Glutamatergic neuron (in vitro differentiated cells): ENCODE measurements at regions not wholly inside any gene's neighbourhood (a gene's known extent, or its start where the extent isn't known, plus 50 kb on each side); places are given as distances from the start of the nearest gene placed in this dataset.

Experiments used
- DNase-seq: peaks from one replicate; pipeline ENCODE4 v3.0.0; 2022
- H3K27ac Mint-ChIP-seq: one replicate; pipeline ENCODE4 v1.8.0; 2020; ENCODE audit warnings: mild to moderate bottlenecking, mixed read lengths, inconsistent platforms; ENCODE audit not compliant: unreplicated experiment
- H3K27me3 Mint-ChIP-seq: one replicate; pipeline ENCODE4 v1.8.0; 2020; ENCODE audit warnings: mild to moderate bottlenecking, moderate library complexity, mixed read lengths, inconsistent platforms; ENCODE audit not compliant: unreplicated experiment
- H3K36me3 Mint-ChIP-seq: one replicate; pipeline ENCODE4 v1.8.0; 2020; ENCODE audit warnings: mild to moderate bottlenecking, mixed read lengths, inconsistent platforms; ENCODE audit not compliant: unreplicated experiment
- H3K4me1 Mint-ChIP-seq: one replicate; pipeline ENCODE4 v1.8.0; 2020; ENCODE audit warnings: mild to moderate bottlenecking, low read depth, mixed read lengths, inconsistent platforms; ENCODE audit not compliant: unreplicated experiment
- H3K4me3 Mint-ChIP-seq: one replicate; pipeline ENCODE4 v1.8.0; 2020; ENCODE audit warnings: mild to moderate bottlenecking, mixed read lengths, inconsistent platforms; ENCODE audit not compliant: unreplicated experiment
- H3K9me3 Mint-ChIP-seq: one replicate; pipeline ENCODE4 v1.8.0; 2020; ENCODE audit warnings: mild to moderate bottlenecking, moderate library complexity, mixed read lengths, inconsistent platforms; ENCODE audit not compliant: unreplicated experiment
- TF ChIP-seq, protein P1 (sequence below): fragments of 200-600 bp; sonication (generic); IDR thresholded peaks from one replicate; pipeline ENCODE4 v1.5.0; 2021; ENCODE audit not compliant: partially characterized antibody, unreplicated experiment

DNA sequence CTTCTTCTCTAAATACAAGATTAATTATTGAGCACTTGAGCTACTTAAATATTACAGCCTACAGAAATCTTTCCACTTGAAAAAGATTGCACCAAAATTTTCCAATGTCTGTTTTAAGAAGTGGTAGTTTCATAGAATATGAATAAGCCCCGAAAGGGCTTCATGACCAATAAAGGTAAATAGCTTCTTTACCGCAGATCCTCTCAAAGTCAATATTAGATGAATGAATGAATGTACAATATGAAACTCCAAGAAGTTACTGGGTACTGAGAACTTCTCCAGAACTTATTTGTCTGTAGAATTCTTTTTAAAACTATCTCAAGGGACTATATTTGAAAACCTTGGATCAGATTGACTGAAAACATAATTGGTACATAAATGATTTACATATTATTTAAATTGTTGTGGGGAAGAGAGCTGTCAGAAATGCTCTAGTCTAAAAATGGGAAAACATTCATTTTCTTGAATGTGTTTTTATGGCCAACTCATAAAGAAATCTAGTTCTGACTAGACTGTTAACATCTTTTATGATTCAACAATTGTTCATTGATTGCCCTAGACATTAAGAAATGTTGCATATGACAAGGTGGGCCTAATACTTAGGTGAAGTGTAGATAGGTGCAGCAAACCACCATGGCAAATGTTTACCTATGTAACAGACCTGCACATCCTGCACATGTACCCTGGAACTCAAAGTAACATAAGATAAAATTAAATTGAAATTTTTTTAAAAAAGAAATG is 227.0 kb downstream of the SPRY2 start:
- no peak overlapping the region for H3K4me3 Mint-ChIP-seq
- no peaks in the 10 kb centered on the region for H3K36me3 Mint-ChIP-seq
- TF ChIP-seq, protein P1, sequence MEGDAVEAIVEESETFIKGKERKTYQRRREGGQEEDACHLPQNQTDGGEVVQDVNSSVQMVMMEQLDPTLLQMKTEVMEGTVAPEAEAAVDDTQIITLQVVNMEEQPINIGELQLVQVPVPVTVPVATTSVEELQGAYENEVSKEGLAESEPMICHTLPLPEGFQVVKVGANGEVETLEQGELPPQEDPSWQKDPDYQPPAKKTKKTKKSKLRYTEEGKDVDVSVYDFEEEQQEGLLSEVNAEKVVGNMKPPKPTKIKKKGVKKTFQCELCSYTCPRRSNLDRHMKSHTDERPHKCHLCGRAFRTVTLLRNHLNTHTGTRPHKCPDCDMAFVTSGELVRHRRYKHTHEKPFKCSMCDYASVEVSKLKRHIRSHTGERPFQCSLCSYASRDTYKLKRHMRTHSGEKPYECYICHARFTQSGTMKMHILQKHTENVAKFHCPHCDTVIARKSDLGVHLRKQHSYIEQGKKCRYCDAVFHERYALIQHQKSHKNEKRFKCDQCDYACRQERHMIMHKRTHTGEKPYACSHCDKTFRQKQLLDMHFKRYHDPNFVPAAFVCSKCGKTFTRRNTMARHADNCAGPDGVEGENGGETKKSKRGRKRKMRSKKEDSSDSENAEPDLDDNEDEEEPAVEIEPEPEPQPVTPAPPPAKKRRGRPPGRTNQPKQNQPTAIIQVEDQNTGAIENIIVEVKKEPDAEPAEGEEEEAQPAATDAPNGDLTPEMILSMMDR: no peak
- H3K9me3 Mint-ChIP-seq: no peaks in the 10 kb centered on the region
- H3K4me1 Mint-ChIP-seq: peaks cover 19% of the 10 kb centered on the region
- H3K27ac Mint-ChIP-seq: no peak overlapping the region
- no peak for DNase-seq
- peaks cover 1% of the 10 kb centered on the region for H3K27me3 Mint-ChIP-seq

DNA sequence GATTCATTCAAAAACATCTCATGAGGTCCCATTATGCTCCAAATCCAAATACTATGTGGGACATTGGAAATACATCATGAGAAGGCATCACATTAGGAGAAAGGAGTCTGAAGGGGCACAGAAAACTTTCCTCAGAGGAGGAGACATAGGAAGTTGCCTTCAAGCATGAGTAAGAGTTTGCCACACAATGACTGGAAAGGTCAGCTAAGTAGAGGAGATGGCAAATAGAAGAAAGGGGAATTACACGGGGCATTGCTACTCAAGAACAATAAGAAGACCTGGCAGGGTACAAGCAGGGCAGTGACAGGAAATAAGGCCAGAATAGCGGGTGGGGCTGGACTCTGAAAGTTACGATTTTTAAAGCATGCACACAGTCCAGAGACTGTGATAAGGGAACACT is 231.6 kb downstream of the SPRY2 start:
- Mint-ChIP-seq H3K36me3 (no peaks in the 10 kb centered on the region), H3K27ac (no peak overlapping the region), H3K27me3 (peaks cover 4% of the 10 kb centered on the region), H3K4me3 (no peak overlapping the region), H3K9me3 (peaks cover 2% of the 10 kb centered on the region), H3K4me1 (no peaks in the 10 kb centered on the region)
- TF ChIP-seq, protein P1: no peak
- DNase-seq: no peak

DNA sequence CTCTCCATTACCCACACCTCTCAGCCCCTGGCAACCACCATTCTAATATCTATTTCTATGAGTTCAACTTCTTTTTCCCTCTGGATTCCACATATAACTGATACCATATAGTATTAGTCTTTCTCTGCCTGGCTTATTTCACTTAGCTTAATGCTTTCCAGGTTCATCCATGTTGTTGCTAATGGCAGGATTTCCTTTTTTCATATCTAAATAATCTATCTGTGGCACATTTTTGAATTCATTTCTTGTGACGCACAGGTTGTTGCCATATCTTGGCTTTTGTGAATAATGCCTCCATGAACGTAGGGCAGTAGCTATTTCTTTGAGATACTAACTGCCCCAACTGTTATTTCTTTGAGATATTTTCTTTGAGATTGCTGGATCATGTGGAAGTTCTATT is 235.6 kb downstream of the SPRY2 start:
- Mint-ChIP-seq H3K27ac (no peak overlapping the region), H3K27me3 (peaks cover 5% of the 10 kb centered on the region), H3K9me3 (peaks cover 2% of the 10 kb centered on the region), H3K36me3 (no peaks in the 10 kb centered on the region), H3K4me1 (no peaks in the 10 kb centered on the region), H3K4me3 (no peak overlapping the region)
- DNase-seq: no peak
- TF ChIP-seq, protein P1: no peak

DNA sequence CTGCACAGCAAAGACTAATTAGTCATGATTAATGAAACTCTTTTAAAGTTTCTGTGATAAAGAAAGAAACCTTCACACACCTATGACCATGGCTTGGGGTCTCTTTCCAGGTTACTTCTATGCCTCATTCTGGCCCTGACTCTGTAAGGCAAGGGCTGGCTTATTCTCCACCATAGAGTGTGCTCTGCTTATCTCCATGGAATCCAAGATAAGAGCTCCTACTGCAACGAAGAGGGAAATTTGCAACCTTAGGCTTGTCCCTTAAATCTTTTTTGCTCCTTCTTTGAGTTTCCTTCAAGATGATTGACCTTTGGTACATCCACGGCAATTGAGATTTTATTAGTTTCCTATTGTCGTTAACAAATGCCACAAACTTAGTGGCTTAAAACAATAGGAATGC is 239.9 kb downstream of the SPRY2 start:
- Mint-ChIP-seq H3K4me1 (no peaks in the 10 kb centered on the region), H3K9me3 (no peaks in the 10 kb centered on the region)

DNA sequence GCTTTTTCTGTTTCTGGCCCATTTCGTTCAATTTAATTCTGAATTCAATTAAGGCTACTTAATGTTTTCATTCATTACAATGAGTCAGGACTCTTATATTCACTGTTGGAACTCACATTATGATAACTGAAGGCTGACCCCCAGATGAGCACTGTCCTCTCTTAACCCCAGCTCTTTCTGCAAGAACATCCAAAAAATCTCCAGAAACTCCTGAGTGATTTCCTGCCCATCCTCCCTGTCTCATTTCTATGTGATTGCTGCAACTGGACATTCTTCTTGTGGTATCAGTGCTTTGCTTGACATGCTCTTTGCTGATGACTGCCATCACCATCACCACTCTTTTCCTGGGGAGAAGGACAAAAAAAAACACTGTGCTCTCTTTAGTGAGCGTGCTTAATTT is 240.3 kb downstream of the SPRY2 start:
- H3K4me3 Mint-ChIP-seq: no peak overlapping the region
- no peaks in the 10 kb centered on the region for H3K9me3 Mint-ChIP-seq
- H3K4me1 Mint-ChIP-seq: no peaks in the 10 kb centered on the region
- DNase-seq: no peak
- H3K27ac Mint-ChIP-seq: no peak overlapping the region
- no peaks in the 10 kb centered on the region for H3K36me3 Mint-ChIP-seq
- TF ChIP-seq, protein P1: no peak
- peaks cover 2% of the 10 kb centered on the region for H3K27me3 Mint-ChIP-seq

More for the DNA sequence above, 239.9 kb downstream of the SPRY2 start:
- Mint-ChIP-seq H3K27me3 (peaks cover 2% of the 10 kb centered on the region), H3K4me3 (no peak overlapping the region), H3K36me3 (no peaks in the 10 kb centered on the region), H3K27ac (no peak overlapping the region)
- DNase-seq: no peak
- TF ChIP-seq, protein P1: no peak
